HS-27A (cell line): ENCODE measurements at regions not wholly inside any gene's neighbourhood (a gene's known extent, or its start where the extent isn't known, plus 50 kb on each side); places are given as distances from the start of the nearest gene placed in this dataset.

ENCODE experiments used
- DNase-seq: peaks from one replicate; pipeline ENCODE4 v3.0.0-alpha.2; 2012; ENCODE audit warnings: low read depth, missing footprints

GRCh38 chr7:9981742-9982349, 991.8 kb upstream of the PHF14 start:
- DNase-seq = no peak

- DNase-seq = no peak
Measured at GRCh38 chr7:9983048-9983447, 990.6 kb upstream of the PHF14 start.

GRCh38 chr7:10015687-10016086, 958.0 kb upstream of the PHF14 start:
- DNase-seq = no peak

- no peak for DNase-seq
Measured at GRCh38 chr7:10022480-10022879, 951.2 kb upstream of the PHF14 start.

- DNase-seq = no peak
Measured at GRCh38 chr7:10022957-10023356, 950.7 kb upstream of the PHF14 start.

GRCh38 chr7:10034843-10035556, 938.7 kb upstream of the PHF14 start:
- DNase-seq = no peak

- no peak for DNase-seq
Measured at GRCh38 chr7:10036693-10037092, 937.0 kb upstream of the PHF14 start.

- no peak for DNase-seq
Measured at GRCh38 chr7:10038351-10038750, 935.3 kb upstream of the PHF14 start.

GRCh38 chr7:10040674-10041073, 933.0 kb upstream of the PHF14 start:
- no peak for DNase-seq

- DNase-seq = no peak
Measured at GRCh38 chr7:10070899-10071298, 902.8 kb upstream of the PHF14 start.

GRCh38 chr7:10075866-10076265, 897.8 kb upstream of the PHF14 start:
- DNase-seq = no peak

- DNase-seq = no peak
Measured at GRCh38 chr7:10076660-10077300, 896.9 kb upstream of the PHF14 start.

- DNase-seq = no peak
Measured at GRCh38 chr7:10079572-10079971, 894.1 kb upstream of the PHF14 start.

- DNase-seq = no peak
Measured at GRCh38 chr7:10082896-10083295, 890.8 kb upstream of the PHF14 start.

- DNase-seq = no peak
Measured at GRCh38 chr7:10083766-10084165, 889.9 kb upstream of the PHF14 start.

GRCh38 chr7:10085231-10085630, 888.4 kb upstream of the PHF14 start:
- no peak for DNase-seq

- no peak for DNase-seq
Measured at GRCh38 chr7:10100572-10100971, 873.1 kb upstream of the PHF14 start.

- DNase-seq = no peak
Measured at GRCh38 chr7:10101351-10101750, 872.3 kb upstream of the PHF14 start.

GRCh38 chr7:10104292-10104691, 869.4 kb upstream of the PHF14 start:
- DNase-seq = no peak

GRCh38 chr7:10106609-10107008, 867.1 kb upstream of the PHF14 start:
- no peak for DNase-seq

GRCh38 chr7:10116511-10116910, 857.2 kb upstream of the PHF14 start:
- no peak for DNase-seq

GRCh38 chr7:10117815-10118214, 855.9 kb upstream of the PHF14 start:
- no peak for DNase-seq

- DNase-seq = no peak
Measured at GRCh38 chr7:10120936-10121335, 852.7 kb upstream of the PHF14 start.

GRCh38 chr7:10121631-10122030, 852.0 kb upstream of the PHF14 start:
- DNase-seq = no peak
